Activated CD8-positive, alpha-beta T cell treated with anti-CD3 and anti-CD28 coated beads for 36 hours (primary cell): ENCODE measurements at regions not wholly inside any gene's neighbourhood (a gene's known extent, or its start where the extent isn't known, plus 50 kb on each side); places are given as distances from the start of the nearest gene placed in this dataset.

ENCODE experiments used
- ATAC-seq: fragments of 200-7000 bp; cut with Tn5 transposase; one replicate; pipeline ENCODE4 v1.10.0; 2021; ENCODE audit warnings: mild to moderate bottlenecking, moderate library complexity
- CTCF ChIA-PET: fragments of 350-600 bp; sonication (Branson Sonifier 250); formaldehyde crosslinking; loops from one replicate; lab custom pipeline; 2021; ENCODE audit warnings: antibody characterized with exemption; lab: Charles Lee
- POLR2A ChIA-PET: fragments of 350-600 bp; sonication (Branson Sonifier 250); formaldehyde crosslinking; loops from one replicate; lab custom pipeline; 2021; ENCODE audit warnings: antibody characterized with exemption; lab: Charles Lee
- DNase-seq: peaks from one replicate; pipeline ENCODE4 v3.0.0-alpha.2; 2020
- H3K27ac Mint-ChIP-seq: one replicate; pipeline ENCODE4 v1.8.0; 2021; ENCODE audit warnings: mild to moderate bottlenecking, mixed read lengths
- H3K27me3 Mint-ChIP-seq: one replicate; pipeline ENCODE4 v1.8.0; 2021; ENCODE audit warnings: mixed read lengths
- H3K36me3 Mint-ChIP-seq: one replicate; pipeline ENCODE4 v1.8.0; 2021; ENCODE audit warnings: low read depth, mixed read lengths
- H3K4me1 Mint-ChIP-seq: one replicate; pipeline ENCODE4 v1.8.0; 2021; ENCODE audit warnings: low read depth, mixed read lengths
- H3K4me3 Mint-ChIP-seq: one replicate; pipeline ENCODE4 v1.8.0; 2021; ENCODE audit warnings: mild to moderate bottlenecking, moderate library complexity, mixed read lengths
- H3K9me3 Mint-ChIP-seq: one replicate; pipeline ENCODE4 v1.8.0; 2021; ENCODE audit warnings: mixed read lengths
- CTCF ChIP-seq: fragments of 200-600 bp; IDR thresholded peaks from one replicate; pipeline ENCODE4 v1.8.0; 2022; ENCODE audit warnings: antibody characterized with exemption, mild to moderate bottlenecking
- intact Hi-C: fragments of 100-400 bp; cut with micrococcal nuclease; formaldehyde crosslinking; loops from one replicate; pipeline ENCODE4 v1.10.0; 2022

GRCh38 chr6:9143140-9143539, 707.8 kb upstream of the SLC35B3 start:
- no peak for TF ChIP-seq CTCF
- Mint-ChIP-seq H3K9me3 (peaks cover 2% of the 10 kb centered on the region), H3K36me3 (no peaks in the 10 kb centered on the region), H3K4me3 (no peak overlapping the region), H3K4me1 (no peaks in the 10 kb centered on the region), H3K27me3 (no peaks in the 10 kb centered on the region), H3K27ac (no peak overlapping the region)
- ChIA-PET POLR2A (no interaction called here), CTCF (no interaction called here)
- ATAC-seq (no peak), DNase-seq (no peak)
- intact Hi-C loops: no loop called here

GRCh38 chr6:9140951-9141460, 705.7 kb upstream of the SLC35B3 start:
- Mint-ChIP-seq H3K9me3 (peaks cover 2% of the 10 kb centered on the region), H3K4me3 (no peak overlapping the region), H3K4me1 (no peaks in the 10 kb centered on the region), H3K27me3 (no peaks in the 10 kb centered on the region), H3K36me3 (no peaks in the 10 kb centered on the region), H3K27ac (no peak overlapping the region)
- ATAC-seq (no peak), DNase-seq (no peak)
- ChIA-PET POLR2A (no interaction called here), CTCF (no interaction called here)
- no peak for TF ChIP-seq CTCF
- intact Hi-C loops: no loop called here

- no peak for DNase-seq
- Mint-ChIP-seq H3K27ac (no peak overlapping the region), H3K4me3 (no peak overlapping the region), H3K4me1 (no peaks in the 10 kb centered on the region), H3K9me3 (peaks cover 2% of the 10 kb centered on the region), H3K36me3 (no peaks in the 10 kb centered on the region), H3K27me3 (no peaks in the 10 kb centered on the region)
- ATAC-seq: no peak
- intact Hi-C loops: no loop called here
- ChIA-PET POLR2A (no interaction called here), CTCF (no interaction called here)
- TF ChIP-seq CTCF: no peak
Observed at GRCh38 chr6:9140172-9140571, 704.8 kb upstream of the SLC35B3 start.

GRCh38 chr6:9139746-9140145, 704.4 kb upstream of the SLC35B3 start:
- Mint-ChIP-seq H3K36me3 (no peaks in the 10 kb centered on the region), H3K27ac (no peak overlapping the region), H3K4me3 (no peak overlapping the region), H3K9me3 (peaks cover 2% of the 10 kb centered on the region), H3K4me1 (no peaks in the 10 kb centered on the region), H3K27me3 (no peaks in the 10 kb centered on the region)
- ATAC-seq (no peak), DNase-seq (no peak)
- CTCF ChIA-PET: no interaction called here
- intact Hi-C loops: no loop called here
- TF ChIP-seq CTCF: no peak
- POLR2A ChIA-PET: no interaction called here

- ATAC-seq (no peak), DNase-seq (no peak)
- ChIA-PET CTCF (no interaction called here), POLR2A (no interaction called here)
- no peak overlapping the region for H3K27ac Mint-ChIP-seq
- no peaks in the 10 kb centered on the region for H3K36me3 Mint-ChIP-seq
- TF ChIP-seq CTCF: no peak
- intact Hi-C loops: no loop called here
- H3K27me3 Mint-ChIP-seq: no peaks in the 10 kb centered on the region
- no peak overlapping the region for H3K4me3 Mint-ChIP-seq
- H3K9me3 Mint-ChIP-seq: peaks cover 2% of the 10 kb centered on the region
- no peaks in the 10 kb centered on the region for H3K4me1 Mint-ChIP-seq
Observed at GRCh38 chr6:9138936-9139335, 703.6 kb upstream of the SLC35B3 start.
